OCI-LY7 (cell line): ENCODE measurements at regions not wholly inside any gene's neighbourhood (a gene's known extent, or its start where the extent isn't known, plus 50 kb on each side); places are given as distances from the start of the nearest gene placed in this dataset.

ENCODE experiments used
- BruUV-seq: library from RNA; stranded (reverse); fragments of 400-500 nt; replicated peaks from 2 replicates; lab custom pipeline; 2021; lab: Mats Ljungman, UMichigan
- CTCF ChIA-PET: fragments of 300-600 bp; sonication (Branson Sonifier 250); formaldehyde crosslinking; loops from one replicate; lab custom pipeline; 2022; ENCODE audit warnings: antibody characterized with exemption; ENCODE audit not compliant: unreplicated experiment; lab: Charles Lee
- POLR2A ChIA-PET: fragments of 300-600 bp; sonication (Branson Sonifier 250); formaldehyde crosslinking; loops from one replicate; lab custom pipeline; 2022; ENCODE audit warnings: antibody characterized with exemption; lab: Charles Lee
- DNase-seq: peaks from one replicate; pipeline ENCODE4 v3.0.0-alpha.2; 2015; ENCODE audit warnings: low spot score
- H2AFZ ChIP-seq: fragments of 200-600 bp; sonication (generic), shearing (Covaris generic); 2 replicates; pipeline ENCODE4 v1.6.1; 2014; ENCODE audit warnings: mild to moderate bottlenecking, antibody characterized with exemption, low read length, moderate library complexity
- H3K27ac ChIP-seq: fragments of 200-600 bp; sonication (generic); 2 replicates; pipeline ENCODE4 v1.5.1; 2014; ENCODE audit warnings: mixed run types, low read depth, mild to moderate bottlenecking, moderate library complexity, low read length, inconsistent platforms; ENCODE audit not compliant: poor library complexity, severe bottlenecking
- H3K36me3 ChIP-seq: fragments of 200-600 bp; sonication (generic); 2 replicates; pipeline ENCODE4 v1.6.1; 2014; ENCODE audit warnings: mild to moderate bottlenecking, antibody characterized with exemption, low read length, moderate library complexity, mixed read lengths; ENCODE audit not compliant: insufficient read depth
- H3K4me1 ChIP-seq: fragments of 200-600 bp; sonication (generic); 2 replicates; pipeline ENCODE4 v1.5.1; 2014; ENCODE audit warnings: mild to moderate bottlenecking, low read length; ENCODE audit not compliant: insufficient read depth, poor library complexity, severe bottlenecking
- H3K4me2 ChIP-seq: fragments of 200-600 bp; sonication (generic); 2 replicates; pipeline ENCODE4 v1.6.1; 2014; ENCODE audit warnings: mild to moderate bottlenecking, low read length
- H3K4me3 ChIP-seq: fragments of 200-600 bp; sonication (generic); 2 replicates; pipeline ENCODE4 v1.5.1; 2014; ENCODE audit warnings: mild to moderate bottlenecking, low read depth, low read length; ENCODE audit not compliant: poor library complexity, severe bottlenecking
- H3K79me2 ChIP-seq: fragments of 200-600 bp; sonication (generic); 2 replicates; pipeline ENCODE4 v1.6.1; 2016; ENCODE audit warnings: low read depth, mild to moderate bottlenecking, low read length, moderate library complexity, mixed read lengths; ENCODE audit not compliant: insufficient read depth
- H3K9me2 ChIP-seq: fragments of 200-600 bp; sonication (generic); 2 replicates; pipeline ENCODE4 v1.6.1; 2016; ENCODE audit warnings: mild to moderate bottlenecking, low read length, mixed read lengths; ENCODE audit not compliant: insufficient read depth
- H3K9me3 ChIP-seq: fragments of 200-600 bp; sonication (generic); 2 replicates; pipeline ENCODE4 v1.6.1; 2014; ENCODE audit warnings: mild to moderate bottlenecking, mixed run types, low read length, mixed read lengths
- H4K20me1 ChIP-seq: fragments of 200-600 bp; sonication (generic); 2 replicates; pipeline ENCODE4 v1.6.1; 2014; ENCODE audit warnings: mild to moderate bottlenecking, antibody characterized with exemption, low read length, moderate library complexity, mixed read lengths; ENCODE audit not compliant: insufficient read depth
- EZH2phosphoT487 ChIP-seq: fragments of 200-600 bp; sonication (generic); IDR thresholded peaks from 2 replicates; pipeline ENCODE4 v1.6.1; 2018; ENCODE audit warnings: low read depth, borderline replicate concordance, mild to moderate bottlenecking, mixed run types, antibody characterized with exemption, low read length, moderate library complexity, mixed read lengths
- intact Hi-C: fragments of 100-400 bp; cut with micrococcal nuclease; formaldehyde crosslinking; loops from one replicate; pipeline ENCODE4 v1.10.0; 2022; ENCODE audit not compliant: unreplicated experiment
- TF ChIP-seq, protein P1 (sequence below): fragments of 200-600 bp; sonication (generic); conservative IDR thresholded peaks from 2 replicates; pipeline ENCODE4 v1.5.1; 2014; ENCODE audit warnings: mild to moderate bottlenecking, antibody characterized with exemption, low read length, moderate library complexity, mixed read lengths

DNA sequence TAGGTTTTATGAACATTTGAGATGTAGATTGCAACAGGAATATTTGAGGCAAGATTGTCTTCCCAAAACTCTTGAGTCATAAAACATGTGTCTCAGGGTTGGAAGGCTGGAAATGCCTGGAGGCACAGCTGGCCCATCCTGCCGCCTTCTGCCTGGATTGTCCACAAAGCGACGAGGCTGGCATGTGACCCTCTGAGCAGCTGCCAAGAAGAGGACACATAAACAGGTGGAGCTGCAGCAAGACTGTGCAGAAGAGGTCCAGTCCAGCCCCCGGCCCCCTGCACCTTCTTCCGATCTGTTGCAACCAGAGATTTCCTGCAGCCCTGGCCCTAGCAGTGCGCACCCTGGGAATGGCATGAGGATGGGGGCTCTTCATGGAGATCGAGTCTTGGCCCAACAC is 101.9 kb upstream of the BCOR start:
- no peaks in the 10 kb centered on the region for H3K79me2 ChIP-seq
- ChIA-PET POLR2A (no interaction called here), CTCF (no interaction called here)
- H3K9me3 ChIP-seq, result no peaks in the 10 kb centered on the region
- peaks cover 17% of the 10 kb centered on the region for H3K4me1 ChIP-seq
- intact Hi-C loops, result no loop called here
- no peak overlapping the region for H2AFZ ChIP-seq
- H3K4me2 ChIP-seq, result no peak overlapping the region
- H3K4me3 ChIP-seq, result no peak overlapping the region
- no peaks in the 10 kb centered on the region for H4K20me1 ChIP-seq
- no peak overlapping the region for H3K27ac ChIP-seq
- no peaks in the 10 kb centered on the region for H3K9me2 ChIP-seq
- no TSS peak for BruUV-seq
- H3K36me3 ChIP-seq, result no peaks in the 10 kb centered on the region
- DNase-seq, result no peak
- TF ChIP-seq, protein P1, sequence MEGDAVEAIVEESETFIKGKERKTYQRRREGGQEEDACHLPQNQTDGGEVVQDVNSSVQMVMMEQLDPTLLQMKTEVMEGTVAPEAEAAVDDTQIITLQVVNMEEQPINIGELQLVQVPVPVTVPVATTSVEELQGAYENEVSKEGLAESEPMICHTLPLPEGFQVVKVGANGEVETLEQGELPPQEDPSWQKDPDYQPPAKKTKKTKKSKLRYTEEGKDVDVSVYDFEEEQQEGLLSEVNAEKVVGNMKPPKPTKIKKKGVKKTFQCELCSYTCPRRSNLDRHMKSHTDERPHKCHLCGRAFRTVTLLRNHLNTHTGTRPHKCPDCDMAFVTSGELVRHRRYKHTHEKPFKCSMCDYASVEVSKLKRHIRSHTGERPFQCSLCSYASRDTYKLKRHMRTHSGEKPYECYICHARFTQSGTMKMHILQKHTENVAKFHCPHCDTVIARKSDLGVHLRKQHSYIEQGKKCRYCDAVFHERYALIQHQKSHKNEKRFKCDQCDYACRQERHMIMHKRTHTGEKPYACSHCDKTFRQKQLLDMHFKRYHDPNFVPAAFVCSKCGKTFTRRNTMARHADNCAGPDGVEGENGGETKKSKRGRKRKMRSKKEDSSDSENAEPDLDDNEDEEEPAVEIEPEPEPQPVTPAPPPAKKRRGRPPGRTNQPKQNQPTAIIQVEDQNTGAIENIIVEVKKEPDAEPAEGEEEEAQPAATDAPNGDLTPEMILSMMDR, result no peak
- TF ChIP-seq EZH2phosphoT487, result no peak

DNA sequence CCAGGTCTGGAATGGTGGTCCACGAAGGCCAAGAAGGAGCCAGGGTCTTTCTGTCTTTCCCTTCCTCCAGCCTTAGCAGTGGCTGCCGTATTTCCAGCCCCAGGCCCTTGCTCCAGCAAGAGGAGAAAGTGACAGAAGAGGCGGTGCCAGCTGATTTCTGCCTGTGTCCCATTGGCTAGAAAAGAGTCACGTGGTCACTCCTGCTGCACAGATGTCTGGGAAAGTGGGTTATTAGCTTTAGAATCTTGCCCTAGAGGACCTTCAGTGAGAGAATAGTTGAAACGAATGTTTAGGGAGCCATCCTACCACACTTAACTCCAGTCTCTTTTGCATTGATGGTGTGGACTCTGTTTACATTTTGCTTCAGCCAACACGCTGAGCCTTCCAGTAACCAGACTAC is 99.3 kb upstream of the BCOR start:
- ChIA-PET POLR2A (interaction anchor here (0.7 kb wide), 1 partner anchor 20 kb away, joined by 5 read pairs; no protein-coding TSS in a partner anchor), CTCF (no interaction called here)
- Histone ChIP-seq H3K4me3 (no peak overlapping the region), H3K4me1 (peaks cover 11% of the 10 kb centered on the region), H4K20me1 (no peaks in the 10 kb centered on the region), H2AFZ (peak overlapping the region; percentile 9; the same call in 1 of the 2 replicates), H3K4me2 (no peak overlapping the region), H3K9me2 (no peaks in the 10 kb centered on the region), H3K9me3 (no peaks in the 10 kb centered on the region), H3K36me3 (no peaks in the 10 kb centered on the region), H3K79me2 (no peaks in the 10 kb centered on the region), H3K27ac (no peak overlapping the region)
- no peak for DNase-seq
- no TSS peak for BruUV-seq
- TF ChIP-seq, protein P1, result no peak
- no peak for TF ChIP-seq EZH2phosphoT487
- intact Hi-C loops, result no loop called here

DNA sequence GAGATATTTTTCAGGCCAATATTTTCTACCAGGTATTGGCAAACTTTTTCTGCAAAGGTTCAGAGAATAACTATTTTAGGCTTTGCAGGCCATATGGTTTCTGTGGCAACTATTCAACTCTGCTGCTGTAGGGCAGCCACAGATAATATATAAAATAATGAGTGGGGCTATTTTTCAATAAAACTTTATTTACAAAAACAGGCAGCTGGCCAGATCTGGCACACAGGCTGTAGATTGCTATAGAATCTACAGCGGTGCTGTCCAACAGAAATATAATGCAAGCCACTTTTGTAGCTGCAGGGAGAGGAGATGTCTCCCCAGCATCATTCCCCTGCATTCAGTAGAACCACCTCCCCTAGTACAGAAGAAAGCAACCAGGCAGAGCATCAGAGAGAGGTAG is 97.6 kb upstream of the BCOR start:
- Histone ChIP-seq H3K9me3 (no peaks in the 10 kb centered on the region), H3K27ac (no peak overlapping the region), H3K4me1 (no peaks in the 10 kb centered on the region), H4K20me1 (no peaks in the 10 kb centered on the region), H3K4me3 (no peak overlapping the region), H3K4me2 (no peak overlapping the region), H3K79me2 (no peaks in the 10 kb centered on the region), H3K36me3 (no peaks in the 10 kb centered on the region), H2AFZ (no peak overlapping the region), H3K9me2 (no peaks in the 10 kb centered on the region)
- CTCF ChIA-PET, result no interaction called here
- POLR2A ChIA-PET, result interaction anchor here (0.7 kb wide), 1 partner anchor 13 kb away, joined by 3 read pairs; no protein-coding TSS in a partner anchor
- no peak for DNase-seq
- TF ChIP-seq, protein P1, result no peak
- no peak for TF ChIP-seq EZH2phosphoT487
- BruUV-seq, result no TSS peak
- intact Hi-C loops, result no loop called here
